H1 (cell line): ENCODE measurements at regions not wholly inside any gene's neighbourhood (a gene's known extent, or its start where the extent isn't known, plus 50 kb on each side); places are given as distances from the start of the nearest gene placed in this dataset.

ENCODE experiments used
- CTCF ChIA-PET: fragments of 300-600 bp; sonication (Branson Sonifier 250); formaldehyde crosslinking; loops from one replicate; lab custom pipeline; 2021; ENCODE audit not compliant: partially characterized antibody; lab: Charles Lee
- POLR2A ChIA-PET: fragments of 300-600 bp; sonication (Branson Sonifier 250); formaldehyde crosslinking; loops from one replicate; lab custom pipeline; 2021; ENCODE audit warnings: inconsistent platforms; ENCODE audit not compliant: partially characterized antibody; lab: Charles Lee
- DNase-seq, 2 experiments: peaks; one replicate each; pipeline versions ENCODE4 v3.0.0 to v3.0.0-alpha.2; 2010 to 2022; ENCODE audit warnings: low spot score in 2 of 2, low read depth in 1 of 2, mixed read lengths in 1 of 2
- FAIRE-seq: peaks from 2 replicates; lab custom pipeline; 2011; peaks lifted over from hg19 to GRCh38; lab: Jason Lieb, UNC
- H2AFZ ChIP-seq: 2 replicates; pipeline ENCODE4 v1.8.1; 2012; ENCODE audit warnings: low read length, inconsistent platforms
- H2AK5ac ChIP-seq: 2 replicates; pipeline ENCODE4 v1.6.1; 2013; ENCODE audit warnings: low read depth, low read length
- H2BK120ac ChIP-seq: replicated peaks from 2 replicates; pipeline ENCODE3; 2013; ENCODE audit warnings: low read depth, low read length, inconsistent platforms
- H2BK12ac ChIP-seq: 2 replicates; pipeline ENCODE4 v1.6.1; 2013; ENCODE audit warnings: low read depth, low read length
- H2BK15ac ChIP-seq: 2 replicates; pipeline ENCODE4 v1.6.1; 2013; ENCODE audit warnings: low read length
- H2BK20ac ChIP-seq: 2 replicates; pipeline ENCODE4 v1.6.1; 2013; ENCODE audit warnings: low read length
- H2BK5ac ChIP-seq: 2 replicates; pipeline ENCODE4 v1.6.1; 2013; ENCODE audit warnings: low read depth, low read length
- H3K14ac ChIP-seq: 2 replicates; pipeline ENCODE4 v1.6.1; 2013; ENCODE audit warnings: inconsistent platforms; ENCODE audit not compliant: insufficient read length
- H3K18ac ChIP-seq: 2 replicates; pipeline ENCODE4 v1.6.1; 2013; ENCODE audit warnings: low read length; ENCODE audit errors: extremely low read depth
- H3K23ac ChIP-seq: 2 replicates; pipeline ENCODE4 v1.6.1; 2013; ENCODE audit warnings: inconsistent platforms; ENCODE audit not compliant: insufficient read length
- H3K23me2 ChIP-seq: 2 replicates; pipeline ENCODE4 v1.6.1; 2013; ENCODE audit warnings: low read depth, low read length
- H3K27ac ChIP-seq: 2 replicates; pipeline ENCODE4 v1.6.1; 2011; ENCODE audit warnings: low read depth, low read length, inconsistent platforms
- H3K27me3 ChIP-seq, 4 experiments: replicated peaks in 1 of 4; 1 replicate in 1 of 4; 2 replicates in 3 of 4; pipeline versions ENCODE4 v1.6.1 to v1.8.1; 2011 to 2013; ENCODE audit warnings: low read length in 3 of 4, mild to moderate bottlenecking in 3 of 4, inconsistent platforms in 2 of 4, mixed read lengths in 2 of 4, moderate library complexity in 1 of 4; ENCODE audit not compliant: control insufficient read depth in 3 of 4, insufficient read depth in 3 of 4; ENCODE audit errors: extremely low read depth in 1 of 4
- H3K36me3 ChIP-seq, 4 experiments: 2 replicates each; pipeline versions ENCODE4 v1.6.1 to v1.8.1; 2011 to 2013; ENCODE audit warnings: mild to moderate bottlenecking in 4 of 4, low read length in 3 of 4, moderate library complexity in 2 of 4, control low read depth in 1 of 4, inconsistent platforms in 1 of 4; ENCODE audit not compliant: insufficient read depth in 4 of 4, control insufficient read depth in 2 of 4
- H3K4ac ChIP-seq: replicated peaks from 2 replicates; pipeline ENCODE3; 2013; ENCODE audit warnings: low read length, low read depth, mixed read lengths, inconsistent platforms; ENCODE audit not compliant: insufficient read length
- H3K4me1 ChIP-seq, 4 experiments: replicated peaks in 1 of 4; 1 replicate in 1 of 4; 2 replicates in 3 of 4; pipeline versions ENCODE4 v1.6.1 to v1.8.1; 2011 to 2013; ENCODE audit warnings: low read length in 3 of 4, inconsistent platforms in 2 of 4, mixed read lengths in 1 of 4; ENCODE audit not compliant: insufficient read depth in 4 of 4, control insufficient read depth in 3 of 4
- H3K4me2 ChIP-seq, 2 experiments: 2 replicates each; pipeline versions ENCODE4 v1.6.1 to v1.8.1; 2011 to 2013; ENCODE audit warnings: low read depth in 2 of 2, low read length in 2 of 2, control low read depth in 1 of 2, inconsistent platforms in 1 of 2, mild to moderate bottlenecking in 1 of 2; ENCODE audit not compliant: insufficient read depth in 1 of 2
- H3K4me3 ChIP-seq, 4 experiments: fragments of 200-600, 300-600 bp in 1 of 4; sonication (generic), shearing (Covaris generic), sonication (Bioruptor Twin) in 1 of 4; 2 replicates each; pipeline versions ENCODE4 v1.5.1 to v1.8.1; 2011 to 2016; ENCODE audit warnings: low read length in 4 of 4, low read depth in 3 of 4, control low read depth in 2 of 4, inconsistent platforms in 2 of 4, mild to moderate bottlenecking in 2 of 4, mixed read lengths in 1 of 4, moderate library complexity in 1 of 4; ENCODE audit not compliant: insufficient read depth in 2 of 4; ENCODE audit errors: extremely low read depth in 1 of 4
- H3K56ac ChIP-seq: replicated peaks from 2 replicates; pipeline ENCODE3; 2013; ENCODE audit warnings: low read depth, mild to moderate bottlenecking, mixed read lengths, low read length, inconsistent platforms; ENCODE audit not compliant: insufficient read length
- H3K79me1 ChIP-seq: 2 replicates; pipeline ENCODE4 v1.6.1; 2013; ENCODE audit warnings: low read depth, low read length, control low read depth
- H3K79me2 ChIP-seq, 2 experiments: 2 replicates each; pipeline versions ENCODE4 v1.6.1 to v1.8.1; 2012 to 2013; ENCODE audit warnings: low read length in 2 of 2, mild to moderate bottlenecking in 2 of 2, inconsistent platforms in 1 of 2; ENCODE audit not compliant: insufficient read depth in 2 of 2, control insufficient read depth in 1 of 2
- H3K9ac ChIP-seq, 4 experiments: replicated peaks in 1 of 4; 1 replicate in 1 of 4; 2 replicates in 3 of 4; pipeline versions ENCODE4 v1.6.1 to v1.8.1; 2011 to 2013; ENCODE audit warnings: low read depth in 3 of 4, low read length in 3 of 4, control low read depth in 2 of 4, mild to moderate bottlenecking in 2 of 4, moderate library complexity in 2 of 4, inconsistent platforms in 1 of 4; ENCODE audit errors: extremely low read depth in 1 of 4
- H3K9me3 ChIP-seq, 2 experiments: 2 replicates each; pipeline versions ENCODE4 v1.6.1 to v1.8.1; 2012 to 2013; ENCODE audit warnings: mild to moderate bottlenecking in 2 of 2, moderate library complexity in 2 of 2, control low read depth in 1 of 2, inconsistent platforms in 1 of 2, low read depth in 1 of 2, low read length in 1 of 2, mixed read lengths in 1 of 2; ENCODE audit not compliant: insufficient read depth in 2 of 2
- H4K20me1 ChIP-seq, 2 experiments: replicated peaks in 1 of 2; 2 replicates each; pipeline versions ENCODE3 to v1.8.1; 2011 to 2013; ENCODE audit warnings: inconsistent platforms in 2 of 2, low read length in 2 of 2, mild to moderate bottlenecking in 1 of 2; ENCODE audit not compliant: insufficient read depth in 2 of 2, control insufficient read depth in 1 of 2
- H4K5ac ChIP-seq: 2 replicates; pipeline ENCODE4 v1.6.1; 2013; ENCODE audit warnings: low read length, low read depth, mixed read lengths, inconsistent platforms; ENCODE audit not compliant: insufficient read length
- H4K8ac ChIP-seq: 2 replicates; pipeline ENCODE4 v1.8.0; 2013; ENCODE audit warnings: mild to moderate bottlenecking, moderate library complexity, low read length, inconsistent platforms; ENCODE audit not compliant: insufficient read depth; ENCODE audit errors: extremely low read depth
- H4K91ac ChIP-seq: replicated peaks from 2 replicates; pipeline ENCODE3; 2013; ENCODE audit warnings: low read length, mixed read lengths, inconsistent platforms; ENCODE audit not compliant: insufficient read length
- CREB1 ChIP-seq: IDR thresholded peaks from 2 replicates; pipeline ENCODE4 v1.6.1; 2012; ENCODE audit warnings: inconsistent platforms
- MAX ChIP-seq: IDR thresholded peaks from 2 replicates; pipeline ENCODE4 v1.6.1; 2012; ENCODE audit warnings: inconsistent platforms
- NANOG ChIP-seq: IDR thresholded peaks from 2 replicates; pipeline ENCODE4 v1.6.1; 2011; ENCODE audit warnings: low read length, low read depth, mild to moderate bottlenecking, inconsistent platforms; ENCODE audit not compliant: insufficient read depth, poor library complexity, severe bottlenecking
- RAD21 ChIP-seq, 2 experiments: IDR thresholded peaks in 1 of 2; conservative IDR thresholded peaks in 1 of 2; 2 replicates each; pipeline ENCODE4 v1.6.1; 2011; ENCODE audit warnings: low read depth in 2 of 2, low read length in 2 of 2, improper control_type of control experiment in 1 of 2, inconsistent platforms in 1 of 2, mild to moderate bottlenecking in 1 of 2, moderate library complexity in 1 of 2
- RNF2 ChIP-seq: fragments of 200-900, 300-1000 bp; sonication (generic); IDR thresholded peaks from 2 replicates; pipeline ENCODE4 v1.7.1; 2016; ENCODE audit warnings: borderline replicate concordance, low read depth, mild to moderate bottlenecking, antibody characterized with exemption, low read length; ENCODE audit not compliant: poor library complexity, severe bottlenecking; ENCODE audit errors: missing control alignments
- SIN3A ChIP-seq, 2 experiments: IDR thresholded peaks in 1 of 2; conservative IDR thresholded peaks in 1 of 2; 2 replicates each; pipeline ENCODE4 v1.6.1; 2011 to 2012; ENCODE audit warnings: low read length in 2 of 2, improper control_type of control experiment in 1 of 2, low read depth in 1 of 2, mild to moderate bottlenecking in 1 of 2
- WGBS, 2 experiments: shearing (Covaris generic) in 1 of 2; methylation state at CpG; one replicate each; pipeline versions ENCODE4 v1.1.6 to v1.1.7; 2013 to 2015; ENCODE audit warnings: low lambda C conversion rate in 2 of 2, mixed read lengths in 2 of 2, inconsistent platforms in 1 of 2, low coverage in 1 of 2, missing lambda C conversion rate in 1 of 2; ENCODE audit not compliant: insufficient replicate concordance in 2 of 2, insufficient coverage in 1 of 2, insufficient read length in 1 of 2; ENCODE audit errors: extremely low coverage in 1 of 2, missing lambda C conversion rate in 1 of 2; 5-methylcytosine and 5-hydroxymethylcytosine counted together
- TF ChIP-seq, protein P1 (sequence below), 3 experiments: IDR thresholded peaks; 1 replicate in 2 of 3; 2 replicates in 1 of 3; pipeline versions ENCODE4 v1.5.1 to v1.6.1; 2011; ENCODE audit warnings: low read length in 3 of 3, mild to moderate bottlenecking in 3 of 3, inconsistent platforms in 2 of 3, low read depth in 1 of 3, moderate library complexity in 1 of 3; ENCODE audit not compliant: insufficient read depth in 1 of 3; ENCODE audit errors: control extremely low read depth in 1 of 3

- WGBS, 2 experiments: 56% methylated on average over 3 of the region's 3 CpGs; no CpG with 5 or more reads in 1 of the 2 experiments
- H3K79me1 ChIP-seq: no peaks in the 10 kb centered on the region
- H2AFZ ChIP-seq: no peak overlapping the region
- DNase-seq (no peak), FAIRE-seq (no peak)
- no peak overlapping the region for H2AK5ac ChIP-seq
- H2BK20ac ChIP-seq: no peak overlapping the region
- H2BK5ac ChIP-seq: no peak overlapping the region
- no peaks in the 10 kb centered on the region for H4K20me1 ChIP-seq
- no peak overlapping the region for H4K5ac ChIP-seq
- no peak overlapping the region for H3K14ac ChIP-seq
- no peaks in the 10 kb centered on the region for H3K79me2 ChIP-seq
- H4K8ac ChIP-seq: no peak overlapping the region
- H3K4me2 ChIP-seq: no peak overlapping the region
- no peaks in the 10 kb centered on the region for H3K4me1 ChIP-seq
- no peak overlapping the region for H3K27ac ChIP-seq
- 0 out of 4 replicates have a peak, but pooled peaks cover 0 to 5% of the 10 kb centered on the region in 2 experiments for H3K9me3 ChIP-seq
- TF ChIP-seq RAD21 (IDR thresholded peaks at IDR 0.05 in 1 of 2, conservative IDR thresholded peaks at IDR 0.05 in 1 of 2; ENCODE audit: low read depth in 2 of 2, low read length in 2 of 2) (no peak), SIN3A (conservative IDR thresholded peaks at IDR 0.05 in 1 of 2, IDR thresholded peaks at IDR 0.05 in 1 of 2; ENCODE audit: low read depth in 1 of 2, low read length in 2 of 2) (no peak), NANOG (no peak), CREB1 (no peak), MAX (no peak), RNF2 (no peak)
- TF ChIP-seq, protein P1, sequence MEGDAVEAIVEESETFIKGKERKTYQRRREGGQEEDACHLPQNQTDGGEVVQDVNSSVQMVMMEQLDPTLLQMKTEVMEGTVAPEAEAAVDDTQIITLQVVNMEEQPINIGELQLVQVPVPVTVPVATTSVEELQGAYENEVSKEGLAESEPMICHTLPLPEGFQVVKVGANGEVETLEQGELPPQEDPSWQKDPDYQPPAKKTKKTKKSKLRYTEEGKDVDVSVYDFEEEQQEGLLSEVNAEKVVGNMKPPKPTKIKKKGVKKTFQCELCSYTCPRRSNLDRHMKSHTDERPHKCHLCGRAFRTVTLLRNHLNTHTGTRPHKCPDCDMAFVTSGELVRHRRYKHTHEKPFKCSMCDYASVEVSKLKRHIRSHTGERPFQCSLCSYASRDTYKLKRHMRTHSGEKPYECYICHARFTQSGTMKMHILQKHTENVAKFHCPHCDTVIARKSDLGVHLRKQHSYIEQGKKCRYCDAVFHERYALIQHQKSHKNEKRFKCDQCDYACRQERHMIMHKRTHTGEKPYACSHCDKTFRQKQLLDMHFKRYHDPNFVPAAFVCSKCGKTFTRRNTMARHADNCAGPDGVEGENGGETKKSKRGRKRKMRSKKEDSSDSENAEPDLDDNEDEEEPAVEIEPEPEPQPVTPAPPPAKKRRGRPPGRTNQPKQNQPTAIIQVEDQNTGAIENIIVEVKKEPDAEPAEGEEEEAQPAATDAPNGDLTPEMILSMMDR (IDR thresholded peaks at IDR 0.05; ENCODE audit: control extremely low read depth in 1 of 3, insufficient read depth in 1 of 3, low read depth in 1 of 3, low read length in 3 of 3): no peak
- H3K56ac ChIP-seq: no peak overlapping the region
- ChIA-PET POLR2A (no interaction called here), CTCF (no interaction called here)
- no peaks in the 10 kb centered on the region for H3K36me3 ChIP-seq
- no peak overlapping the region for H2BK15ac ChIP-seq
- H2BK12ac ChIP-seq: no peak overlapping the region
- H3K23me2 ChIP-seq: no peaks in the 10 kb centered on the region
- H3K23ac ChIP-seq: no peak overlapping the region
- no peak overlapping the region for H3K4me3 ChIP-seq
- H3K18ac ChIP-seq: no peak overlapping the region
- no peak overlapping the region for H3K4ac ChIP-seq
- no peak overlapping the region for H2BK120ac ChIP-seq
- no peak overlapping the region for H3K9ac ChIP-seq
- H4K91ac ChIP-seq: no peak overlapping the region
- H3K27me3 ChIP-seq: no peaks in the 10 kb centered on the region
These were observed 672.8 kb upstream of the GNPDA2 start for GRCh38 chr4:45399116-45399515.
